SK-N-SH treated with all-trans-retinoic acid at 6 μM for 48 hours (cell line): ENCODE measurements at regions not wholly inside any gene's neighbourhood (a gene's known extent, or its start where the extent isn't known, plus 50 kb on each side); places are given as distances from the start of the nearest gene placed in this dataset.

Experiments used
- CREB5 ChIP-seq: fragments of 250-450 bp; sonication (Bioruptor Pico); IDR thresholded peaks from 2 replicates; pipeline ENCODE4 v1.5.1; 2020; ENCODE audit warnings: low read depth, mild to moderate bottlenecking, moderate library complexity
- OSR1 ChIP-seq: fragments of 250-450 bp; sonication (Bioruptor Pico); IDR thresholded peaks from 2 replicates; pipeline ENCODE4 v1.8.0; 2022; ENCODE audit warnings: moderate library complexity, mild to moderate bottlenecking, inconsistent platforms
- SNAI2 ChIP-seq: fragments of 250-450 bp; sonication (Bioruptor Pico); IDR thresholded peaks from 2 replicates; pipeline ENCODE4 v1.5.0; 2020; ENCODE audit warnings: mild to moderate bottlenecking, moderate library complexity
- ZC3H10 ChIP-seq: fragments of 250-450 bp; sonication (Bioruptor Pico); IDR thresholded peaks from 2 replicates; pipeline ENCODE4 v1.5.1; 2021; ENCODE audit warnings: mild to moderate bottlenecking, moderate library complexity
- ZFP3 ChIP-seq: fragments of 250-450 bp; sonication (Bioruptor Pico); IDR thresholded peaks from 2 replicates; pipeline ENCODE4 v1.5.0; 2020; ENCODE audit warnings: mild to moderate bottlenecking, moderate library complexity

DNA sequence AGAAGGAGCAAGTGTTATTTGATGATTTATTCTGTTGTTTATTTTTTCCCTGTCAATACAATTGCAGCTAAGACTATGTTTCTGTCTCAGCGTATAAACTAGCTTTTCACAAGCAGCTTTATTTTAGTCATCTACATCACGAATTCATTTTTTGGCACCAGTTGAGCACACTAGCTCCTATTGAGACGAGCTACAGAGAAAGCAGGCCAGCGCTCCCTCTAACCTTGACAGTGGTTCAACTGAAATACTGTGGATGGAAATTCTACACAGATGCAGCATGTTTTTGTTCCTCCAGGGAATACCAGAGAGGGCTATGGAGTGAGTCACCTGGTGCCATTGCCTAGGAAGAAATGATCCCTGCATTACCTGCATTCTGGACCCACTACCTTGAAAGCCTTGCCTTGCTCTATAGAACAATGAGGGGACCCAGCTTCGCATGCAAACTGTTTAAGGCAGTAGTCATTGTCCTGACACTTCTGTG, 108.2 kb upstream of the ARHGAP42 start:
- TF ChIP-seq OSR1 (CRISPR knock-in tag) (no peak), SNAI2 (no peak), ZFP3 (CRISPR knock-in tag) (no peak), CREB5 (no peak), ZC3H10 (CRISPR knock-in tag) (no peak)
